ENCODE measurements at regions not wholly inside any gene's neighbourhood (a gene's known extent, or its start where the extent isn't known, plus 50 kb on each side); places are given as distances from the start of the nearest gene placed in this dataset.

GRCh38 chr22:35204807-35205775 is 52.2 kb upstream of the HMGXB4 start:
- H3K9me3 Mint-ChIP-seq = peaks cover 0 to 4% (median 2%) of the 10 kb centered on the region in 7 donors
- H3K79me2 ChIP-seq (ENCODE audit: insufficient read depth, low read length) = no peaks in the 10 kb centered on the region

GRCh38 chr22:35205961-35206360 is 51.3 kb upstream of the HMGXB4 start:
- no peak overlapping the region for H3K27ac Mint-ChIP-seq
- intact Hi-C loops (cut with micrococcal nuclease) = no loop called here
- H3K9me3 ChIP-seq (replicated peaks in 1 of 2; ENCODE audit: control insufficient read depth in 1 of 2, insufficient read depth in 1 of 2, low read length in 2 of 2) = no peaks in the 10 kb centered on the region
- peaks cover 0 to 9% (median 6%) of the 10 kb centered on the region in 3 donors for H3K27me3 Mint-ChIP-seq (ENCODE audit: low read depth in 3 of 3)
- no peaks in the 10 kb centered on the region for H3K4me1 ChIP-seq (ENCODE audit: control insufficient read depth in 1 of 2, insufficient read depth in 2 of 2, low read length in 2 of 2)
- H3K9ac ChIP-seq (ENCODE audit: insufficient read depth, low read length, poor library complexity, severe bottlenecking) = no peak overlapping the region
- H3K4me2 ChIP-seq (replicated peaks; ENCODE audit: extremely low read depth, low read length, poor library complexity, severe bottlenecking) = no peak overlapping the region
- H3K4me1 Mint-ChIP-seq = no peaks in the 10 kb centered on the region
- no peak for TF ChIP-seq CTCF (IDR thresholded peaks at IDR 0.05)
- 83% methylated on average over 1 of the region's 5 CpGs for WGBS (ENCODE audit: insufficient coverage)
- no peaks in the 10 kb centered on the region for H4K20me1 ChIP-seq (ENCODE audit: insufficient read depth, low read length)
- H3K27ac ChIP-seq (ENCODE audit: low read depth in 1 of 2, low read length in 2 of 2) = no peak overlapping the region
- no peak overlapping the region for H2AFZ ChIP-seq (ENCODE audit: insufficient read depth, low read depth, low read length, poor library complexity, severe bottlenecking)
- H3K36me3 ChIP-seq (replicated peaks in 1 of 2; ENCODE audit: control insufficient read depth in 1 of 2, insufficient read depth in 2 of 2, low read length in 2 of 2) = no peaks in the 10 kb centered on the region
- H3K9me3 Mint-ChIP-seq = peaks cover 0 to 4% (median under 1%) of the 10 kb centered on the region in 7 donors
- no peaks in the 10 kb centered on the region for H3K27me3 ChIP-seq (ENCODE audit: control insufficient read depth in 2 of 2, insufficient read depth in 2 of 2, low read length in 2 of 2)
- no peaks in the 10 kb centered on the region for H3K79me2 ChIP-seq (ENCODE audit: insufficient read depth, low read length)
- DNase-seq = no peak
- no peak overlapping the region for H3K4me3 ChIP-seq (replicated peaks in 1 of 3; ENCODE audit: low read depth in 2 of 3, low read length in 3 of 3)
- no peak overlapping the region for H3K4me3 Mint-ChIP-seq
- no peaks in the 10 kb centered on the region for H3K36me3 Mint-ChIP-seq

More at GRCh38 chr22:35204807-35205775, 52.2 kb upstream of the HMGXB4 start:
- H3K4me2 ChIP-seq (replicated peaks; ENCODE audit: extremely low read depth, low read length, poor library complexity, severe bottlenecking) = no peak overlapping the region
- no peaks in the 10 kb centered on the region for H3K4me1 ChIP-seq (ENCODE audit: control insufficient read depth in 1 of 2, insufficient read depth in 2 of 2, low read length in 2 of 2)
- no peak overlapping the region for H3K4me3 Mint-ChIP-seq
- peaks cover 0 to 8% (median 6%) of the 10 kb centered on the region in 3 donors for H3K27me3 Mint-ChIP-seq (ENCODE audit: low read depth in 3 of 3)
- no peaks in the 10 kb centered on the region for H3K9me3 ChIP-seq (replicated peaks in 1 of 2; ENCODE audit: control insufficient read depth in 1 of 2, insufficient read depth in 1 of 2, low read length in 2 of 2)
- H3K4me3 ChIP-seq (replicated peaks in 1 of 3; ENCODE audit: low read depth in 2 of 3, low read length in 3 of 3) = no peak overlapping the region
- no peaks in the 10 kb centered on the region for H3K27me3 ChIP-seq (ENCODE audit: control insufficient read depth in 2 of 2, insufficient read depth in 2 of 2, low read length in 2 of 2)
- intact Hi-C loops (cut with micrococcal nuclease) = no loop called here
- H3K36me3 Mint-ChIP-seq = no peaks in the 10 kb centered on the region
- no peak for TF ChIP-seq CTCF (IDR thresholded peaks at IDR 0.05)
- no peak for DNase-seq
- no peaks in the 10 kb centered on the region for H3K36me3 ChIP-seq (replicated peaks in 1 of 2; ENCODE audit: control insufficient read depth in 1 of 2, insufficient read depth in 2 of 2, low read length in 2 of 2)
- H4K20me1 ChIP-seq (ENCODE audit: insufficient read depth, low read length) = no peaks in the 10 kb centered on the region
- no peak overlapping the region for H3K27ac Mint-ChIP-seq
- H3K9ac ChIP-seq (ENCODE audit: insufficient read depth, low read length, poor library complexity, severe bottlenecking) = no peak overlapping the region
- 91% methylated on average over 12 of the region's 14 CpGs for WGBS (ENCODE audit: insufficient coverage)
- H3K27ac ChIP-seq (ENCODE audit: low read depth in 1 of 2, low read length in 2 of 2) = no peak overlapping the region
- no peak overlapping the region for H2AFZ ChIP-seq (ENCODE audit: insufficient read depth, low read depth, low read length, poor library complexity, severe bottlenecking)
- no peaks in the 10 kb centered on the region for H3K4me1 Mint-ChIP-seq
